ENCODE measurements at regions not wholly inside any gene's neighbourhood (a gene's known extent, or its start where the extent isn't known, plus 50 kb on each side); places are given as distances from the start of the nearest gene placed in this dataset.
"Not testable (repeated sequence)": the region's sequence is repeated elsewhere in the genome, so short reads cannot be mapped to it uniquely, and the experiment has no call there.

DNA sequence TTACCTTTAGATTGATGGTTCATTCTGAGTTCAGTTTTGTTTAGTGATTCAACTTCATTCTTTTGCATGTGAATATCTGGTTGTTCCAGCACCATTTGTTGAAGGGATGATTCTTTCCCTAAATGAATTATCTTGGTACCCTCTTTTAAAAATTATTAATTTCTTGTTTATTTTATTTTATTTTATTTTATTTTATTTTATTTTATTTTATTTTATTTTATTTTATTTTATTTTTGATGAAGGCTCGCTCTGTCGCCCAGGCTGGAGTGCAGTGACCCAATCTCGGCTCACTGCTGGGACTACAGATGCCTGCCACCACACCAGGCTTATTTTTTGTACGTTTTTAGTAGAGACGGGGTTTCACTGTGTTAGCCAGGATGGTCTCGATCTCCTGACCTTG is 141.4 kb upstream of the S1PR3 start:
- not testable (repeated sequence) for TF ChIP-seq POLR2A (IDR thresholded peaks at IDR 0.05; ENCODE audit: low read depth, low read length); POLR2AphosphoS5 (IDR thresholded peaks at IDR 0.05; ENCODE audit: low read depth, low read length); TAF1 (IDR thresholded peaks at IDR 0.05; ENCODE audit: borderline replicate concordance, low read depth, low read length)
